ENCODE measurements at regions not wholly inside any gene's neighbourhood (a gene's known extent, or its start where the extent isn't known, plus 50 kb on each side); places are given as distances from the start of the nearest gene placed in this dataset.

GRCh38 chr3:66823532-66823931 lies 174.6 kb upstream of the KBTBD8 start:
- intact Hi-C loops (cut with DNase I), result no loop called here
- no peak overlapping the region for H3K4me3 ChIP-seq
- no peak for TF ChIP-seq CTCF (IDR thresholded peaks at IDR 0.05)
- no peaks in the 10 kb centered on the region for H3K36me3 ChIP-seq
- no peaks in the 10 kb centered on the region for H3K9me3 ChIP-seq
- no peak overlapping the region for H3K9ac ChIP-seq (ENCODE audit: low read depth in 2 of 2, low read length in 2 of 2)
- H3K27ac ChIP-seq, result no peak overlapping the region
- H3K27me3 ChIP-seq, result no peaks in the 10 kb centered on the region
- DNase-seq, result no peak
- H3K4me1 ChIP-seq, result no peaks in the 10 kb centered on the region

DNA sequence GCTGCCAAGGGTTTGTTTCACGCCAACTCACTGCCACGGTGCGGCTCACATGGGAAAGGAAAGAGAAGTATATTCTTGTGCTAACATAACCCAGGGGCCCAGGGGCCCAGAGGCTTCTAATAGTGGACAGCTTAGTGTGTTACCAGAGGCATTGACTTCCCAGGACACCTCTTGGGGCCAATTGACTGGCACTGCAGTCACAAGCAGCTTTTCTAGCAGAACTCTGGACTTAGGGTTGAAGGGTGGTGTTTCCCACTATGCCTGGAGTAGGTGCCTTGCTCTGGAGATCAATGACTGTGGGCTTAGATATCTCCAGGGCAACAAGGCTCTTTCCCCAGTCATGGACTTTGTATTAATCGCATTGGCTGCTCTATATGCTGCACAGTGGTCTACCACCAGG lies 172.7 kb upstream of the KBTBD8 start:
- Histone ChIP-seq H3K4me3 (no peak overlapping the region), H3K27ac (no peak overlapping the region), H3K27me3 (no peaks in the 10 kb centered on the region), H3K36me3 (no peaks in the 10 kb centered on the region), H3K4me1 (no peaks in the 10 kb centered on the region), H3K9me3 (no peaks in the 10 kb centered on the region), H3K9ac (ENCODE audit: low read depth in 2 of 2, low read length in 2 of 2) (no peak overlapping the region)
- DNase-seq, result no peak
- TF ChIP-seq CTCF (IDR thresholded peaks at IDR 0.05), result no peak
- intact Hi-C loops (cut with DNase I), result no loop called here

DNA sequence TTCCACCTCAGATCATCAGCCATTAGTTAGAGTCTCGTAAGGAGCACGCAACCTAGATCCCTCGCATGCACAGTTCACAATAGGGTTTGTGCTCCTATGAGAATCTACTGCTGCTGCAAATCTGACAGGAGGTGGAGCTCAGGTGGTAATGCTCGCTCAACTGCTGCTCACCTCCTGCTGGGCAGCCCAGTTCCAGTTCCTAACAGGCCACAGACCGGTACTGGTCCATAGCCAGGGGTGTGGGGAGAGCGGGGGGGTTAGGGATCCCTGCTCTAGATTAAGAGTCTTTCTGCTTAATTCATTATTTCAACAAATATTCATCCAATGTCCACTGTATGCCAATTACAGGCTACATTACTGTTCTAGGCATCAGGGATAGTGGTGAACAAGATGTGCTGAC lies 170.4 kb upstream of the KBTBD8 start:
- H3K27ac ChIP-seq, result no peak overlapping the region
- TF ChIP-seq CTCF (IDR thresholded peaks at IDR 0.05), result no peak
- H3K36me3 ChIP-seq, result no peaks in the 10 kb centered on the region
- no peak for DNase-seq
- H3K4me3 ChIP-seq, result no peak overlapping the region
- no peaks in the 10 kb centered on the region for H3K9me3 ChIP-seq
- intact Hi-C loops (cut with DNase I), result no loop called here
- H3K27me3 ChIP-seq, result no peaks in the 10 kb centered on the region
- H3K9ac ChIP-seq (ENCODE audit: low read depth in 2 of 2, low read length in 2 of 2), result no peak overlapping the region
- H3K4me1 ChIP-seq, result no peaks in the 10 kb centered on the region

GRCh38 chr3:66828303-66828702 lies 169.8 kb upstream of the KBTBD8 start:
- no peak overlapping the region for H3K4me3 ChIP-seq
- intact Hi-C loops (cut with DNase I), result no loop called here
- H3K36me3 ChIP-seq, result no peaks in the 10 kb centered on the region
- H3K27ac ChIP-seq, result no peak overlapping the region
- H3K9me3 ChIP-seq, result no peaks in the 10 kb centered on the region
- no peak for DNase-seq
- no peaks in the 10 kb centered on the region for H3K27me3 ChIP-seq
- no peaks in the 10 kb centered on the region for H3K4me1 ChIP-seq
- no peak overlapping the region for H3K9ac ChIP-seq (ENCODE audit: low read depth in 2 of 2, low read length in 2 of 2)
- TF ChIP-seq CTCF (IDR thresholded peaks at IDR 0.05), result no peak

DNA sequence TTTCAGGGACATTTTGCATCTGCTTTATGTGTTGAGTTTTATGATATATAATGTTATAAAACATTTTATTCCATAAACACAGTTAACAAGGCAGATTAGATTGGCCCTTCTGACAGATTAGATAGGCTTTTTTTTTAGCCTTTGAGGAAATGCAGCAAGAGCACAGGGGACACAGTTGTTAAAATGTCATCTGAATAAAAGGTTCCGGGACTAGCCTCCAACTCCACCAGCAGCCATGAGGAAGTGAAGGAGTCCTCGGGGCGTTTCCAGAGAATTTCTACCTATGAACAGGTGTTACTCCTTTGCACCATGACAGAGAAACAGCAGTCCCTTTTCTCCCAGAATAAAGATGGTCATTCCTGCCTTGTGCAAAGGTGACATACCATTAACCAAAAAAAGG lies 167.8 kb upstream of the KBTBD8 start:
- intact Hi-C loops (cut with DNase I), result loop anchor here (10.0 kb wide), 1 partner anchor 94 kb away; no protein-coding TSS in a partner anchor
- no peak overlapping the region for H3K4me3 ChIP-seq
- no peaks in the 10 kb centered on the region for H3K9me3 ChIP-seq
- H3K36me3 ChIP-seq, result no peaks in the 10 kb centered on the region
- H3K4me1 ChIP-seq, result no peaks in the 10 kb centered on the region
- H3K27ac ChIP-seq, result peak overlapping the region; percentile 51
- no peak overlapping the region for H3K9ac ChIP-seq (ENCODE audit: low read depth in 2 of 2, low read length in 2 of 2)
- H3K27me3 ChIP-seq, result no peaks in the 10 kb centered on the region
- peak; percentile 77 for DNase-seq
- TF ChIP-seq CTCF (IDR thresholded peaks at IDR 0.05), result no peak

DNA sequence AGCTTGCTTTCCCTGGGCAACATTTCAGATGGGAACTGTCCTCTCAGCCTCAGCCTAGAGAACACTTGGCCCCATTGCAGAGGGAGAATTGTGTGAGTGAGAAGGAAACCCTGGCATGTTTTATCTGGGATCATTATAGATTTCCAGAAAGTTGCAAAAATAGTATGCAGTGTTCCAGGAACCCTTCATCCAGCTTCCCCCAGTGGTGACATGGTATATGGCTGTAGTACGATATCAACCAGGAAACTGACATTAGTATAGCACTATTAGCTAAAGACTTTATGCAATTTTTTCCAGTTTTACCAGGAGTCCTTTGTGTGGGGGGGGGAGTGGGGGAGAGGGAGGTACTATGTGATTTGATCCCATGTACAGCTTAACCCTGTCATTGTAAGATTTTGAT lies 166.2 kb upstream of the KBTBD8 start:
- no peak overlapping the region for H3K27ac ChIP-seq
- no peaks in the 10 kb centered on the region for H3K9me3 ChIP-seq
- intact Hi-C loops (cut with DNase I), result loop anchor here (10.0 kb wide), 1 partner anchor 93 kb away; no protein-coding TSS in a partner anchor
- no peak for TF ChIP-seq CTCF (IDR thresholded peaks at IDR 0.05)
- H3K36me3 ChIP-seq, result no peaks in the 10 kb centered on the region
- no peak overlapping the region for H3K9ac ChIP-seq (ENCODE audit: low read depth in 2 of 2, low read length in 2 of 2)
- no peak for DNase-seq
- H3K4me1 ChIP-seq, result no peaks in the 10 kb centered on the region
- H3K27me3 ChIP-seq, result no peaks in the 10 kb centered on the region
- H3K4me3 ChIP-seq, result no peak overlapping the region
